HCT116 (cell line): ENCODE measurements at regions not wholly inside any gene's neighbourhood (a gene's known extent, or its start where the extent isn't known, plus 50 kb on each side); places are given as distances from the start of the nearest gene placed in this dataset.

Experiments used
- ATAC-seq: fragments of 200-7000 bp; cut with Tn5 transposase; 2 replicates; pipeline ENCODE4 v1.9.1; 2020; ENCODE audit warnings: mild to moderate bottlenecking, moderate library complexity
- BruUV-seq: library from RNA; stranded (reverse); fragments of 400-500 nt; replicated peaks from 2 replicates; lab custom pipeline; 2021; lab: Mats Ljungman, UMichigan
- CTCF ChIA-PET: fragments of 300-600 bp; sonication (Branson Sonifier 250); formaldehyde crosslinking; loops from one replicate; lab custom pipeline; 2021; ENCODE audit warnings: antibody characterized with exemption; lab: Charles Lee
- POLR2A ChIA-PET: fragments of 300-600, 350-600 bp; sonication (Branson Sonifier 250); formaldehyde crosslinking; loops from one replicate; lab custom pipeline; 2021; ENCODE audit warnings: antibody characterized with exemption; lab: Charles Lee
- RAD21 ChIA-PET, 2 experiments: fragments of 300-600 bp; sonication (Branson Sonifier 250); formaldehyde crosslinking; loops; one replicate each; lab custom pipeline; 2023; ENCODE audit warnings: low total read pairs in 2 of 2; ENCODE audit not compliant: uncharacterized antibody in 2 of 2, unreplicated experiment in 2 of 2, low non-redundant PET in 1 of 2; lab: Charles Lee
- DNase-seq: peaks from one replicate; pipeline ENCODE4 v3.0.0-alpha.2; 2010; ENCODE audit warnings: low read depth, low spot score
- H2AFZ ChIP-seq: fragments of 200-600 bp; shearing (Covaris generic), sonication (generic); 2 replicates; pipeline ENCODE4 v1.6.1; 2017; ENCODE audit warnings: low read depth, mixed run types, mixed read lengths, antibody characterized with exemption, low read length; ENCODE audit not compliant: poor library complexity, severe bottlenecking
- H3K27ac ChIP-seq: 2 replicates; pipeline ENCODE4 v1.5.1; 2012; ENCODE audit warnings: low read depth, low read length
- H3K27me3 ChIP-seq: fragments of 200-600 bp; sonication (generic); 2 replicates; pipeline ENCODE4 v1.6.1; 2016; ENCODE audit warnings: mixed run types, low read length, mixed read lengths; ENCODE audit not compliant: insufficient read depth
- H3K36me3 ChIP-seq, 2 experiments: fragments of 200-500 bp in 1 of 2; fragments of 200-600 bp in 1 of 2; sonication (Bioruptor generic) in 1 of 2; sonication (generic) in 1 of 2; 2 replicates each; pipeline versions ENCODE4 v1.5.1 to v1.6.1; 2014 to 2016; ENCODE audit warnings: low read length in 2 of 2, inconsistent platforms in 1 of 2, mixed read lengths in 1 of 2, mixed run types in 1 of 2; ENCODE audit not compliant: insufficient read depth in 2 of 2, control insufficient read depth in 1 of 2
- H3K4me1 ChIP-seq, 2 experiments: fragments of 200-600 bp in 1 of 2; sonication (generic) in 1 of 2; 2 replicates each; pipeline versions ENCODE4 v1.5.1 to v1.6.1; 2012 to 2017; ENCODE audit warnings: low read length in 2 of 2, inconsistent platforms in 1 of 2, mild to moderate bottlenecking in 1 of 2, mixed read lengths in 1 of 2, mixed run types in 1 of 2, moderate library complexity in 1 of 2; ENCODE audit not compliant: insufficient read depth in 2 of 2, control insufficient read depth in 1 of 2
- H3K4me2 ChIP-seq: fragments of 200-600 bp; sonication (generic); 2 replicates; pipeline ENCODE4 v1.6.1; 2017; ENCODE audit warnings: mixed run types, low read length, mixed read lengths
- H3K4me3 ChIP-seq, 2 experiments: fragments of 200-600 bp in 1 of 2; sonication (generic) in 1 of 2; replicated peaks in 1 of 2; 2 replicates each; pipeline ENCODE4 v1.5.1; 2011 to 2016; ENCODE audit warnings: low read length in 2 of 2, control low read depth in 1 of 2, low read depth in 1 of 2, mild to moderate bottlenecking in 1 of 2, mixed read lengths in 1 of 2, mixed run types in 1 of 2
- H3K79me2 ChIP-seq: fragments of 200-600 bp; sonication (generic); 2 replicates; pipeline ENCODE4 v1.6.1; 2017; ENCODE audit warnings: mild to moderate bottlenecking, mixed run types, low read length, moderate library complexity, mixed read lengths; ENCODE audit not compliant: insufficient read depth
- H3K9ac ChIP-seq: fragments of 200-600 bp; sonication (generic); 2 replicates; pipeline ENCODE4 v1.6.1; 2016; ENCODE audit warnings: low read length, mixed read lengths
- H3K9me2 ChIP-seq: fragments of 200-600 bp; sonication (generic), shearing (Covaris generic); 2 replicates; pipeline ENCODE4 v1.6.1; 2017; ENCODE audit warnings: mixed run types, mild to moderate bottlenecking, moderate library complexity; ENCODE audit not compliant: insufficient read depth
- H3K9me3 ChIP-seq, 2 experiments: fragments of 200-500 bp in 1 of 2; fragments of 200-600 bp in 1 of 2; sonication (Bioruptor generic) in 1 of 2; sonication (generic) in 1 of 2; 2 replicates each; pipeline ENCODE4 v1.6.1; 2014 to 2017; ENCODE audit warnings: low read length in 2 of 2, mixed read lengths in 2 of 2, inconsistent platforms in 1 of 2, low read depth in 1 of 2, mild to moderate bottlenecking in 1 of 2, mixed run types in 1 of 2, moderate library complexity in 1 of 2; ENCODE audit not compliant: control insufficient read depth in 1 of 2, insufficient read depth in 1 of 2
- H4K20me1 ChIP-seq: fragments of 200-600 bp; sonication (generic), shearing (Covaris generic); 2 replicates; pipeline ENCODE4 v1.6.1; 2017; ENCODE audit warnings: mixed run types, mild to moderate bottlenecking, moderate library complexity; ENCODE audit not compliant: insufficient read depth
- CBX3 ChIP-seq: IDR thresholded peaks from 2 replicates; pipeline ENCODE4 v1.6.1; 2012; ENCODE audit warnings: low read depth
- EGR1 ChIP-seq: IDR thresholded peaks from 2 replicates; pipeline ENCODE4 v1.6.1; 2012; ENCODE audit warnings: low read depth
- ELF1 ChIP-seq: IDR thresholded peaks from 2 replicates; pipeline ENCODE4 v1.6.1; 2012; ENCODE audit warnings: low read depth, borderline replicate concordance
- EZH2 ChIP-seq: fragments of 200-600 bp; sonication (generic); IDR thresholded peaks from 2 replicates; pipeline ENCODE4 v1.6.1; 2017; ENCODE audit warnings: antibody characterized with exemption, mixed run types
- EZH2phosphoT487 ChIP-seq: fragments of 200-600 bp; IDR thresholded peaks from 2 replicates; pipeline ENCODE4 v1.6.1; 2018; ENCODE audit warnings: antibody characterized with exemption, borderline replicate concordance
- FOSL1 ChIP-seq: IDR thresholded peaks from 2 replicates; pipeline ENCODE4 v1.6.1; 2012; ENCODE audit warnings: low read depth
- JUND ChIP-seq: IDR thresholded peaks from 2 replicates; pipeline ENCODE4 v1.6.1; 2012
- POLR2A ChIP-seq: IDR thresholded peaks from 2 replicates; pipeline ENCODE4 v1.7.0; 2011; ENCODE audit warnings: borderline replicate concordance; ENCODE audit not compliant: insufficient read depth, insufficient read length; ENCODE audit errors: extremely low read depth
- RAD21 ChIP-seq: IDR thresholded peaks from 2 replicates; pipeline ENCODE4 v1.6.1; 2012; ENCODE audit warnings: low read depth, mild to moderate bottlenecking
- SIN3A ChIP-seq: IDR thresholded peaks from 2 replicates; pipeline ENCODE4 v1.6.1; 2012; ENCODE audit warnings: low read depth
- SP1 ChIP-seq: IDR thresholded peaks from 2 replicates; pipeline ENCODE4 v1.6.1; 2012; ENCODE audit warnings: low read depth
- SRF ChIP-seq: IDR thresholded peaks from 2 replicates; pipeline ENCODE4 v1.6.1; 2012; ENCODE audit warnings: low read depth
- YY1 ChIP-seq: IDR thresholded peaks from 2 replicates; pipeline ENCODE4 v1.6.1; 2011; ENCODE audit warnings: low read length, low read depth, moderate library complexity, mild to moderate bottlenecking; ENCODE audit not compliant: insufficient replicate concordance; ENCODE audit errors: extremely low read depth
- ZFX ChIP-seq: fragments of 450-650 bp; IDR thresholded peaks from 2 replicates; pipeline ENCODE4 v1.6.1; 2017
- ZNF274 ChIP-seq: fragments of 200-500 bp; sonication (Bioruptor generic); IDR thresholded peaks from 2 replicates; pipeline ENCODE4 v1.6.1; 2014; ENCODE audit warnings: mild to moderate bottlenecking, low read depth, low read length, inconsistent platforms
- intact Hi-C: fragments of 100-400 bp; cut with micrococcal nuclease; formaldehyde crosslinking; loops from 2 replicates; pipeline ENCODE4 v1.10.0; 2022
- TF ChIP-seq, protein P1 (sequence below): IDR thresholded peaks from 2 replicates; pipeline ENCODE4 v1.6.1; 2012
- TF ChIP-seq, protein P2 (sequence below): IDR thresholded peaks from 2 replicates; pipeline ENCODE4 v1.6.1; 2011; ENCODE audit warnings: mild to moderate bottlenecking, low read length, moderate library complexity; ENCODE audit not compliant: insufficient replicate concordance; ENCODE audit errors: extremely low read depth
- TF ChIP-seq, protein P3 (sequence below): IDR thresholded peaks from 2 replicates; pipeline ENCODE4 v1.6.1; 2012; ENCODE audit warnings: low read depth
- TF ChIP-seq, protein P4 (sequence below), 3 experiments: fragments of 200-600 bp in 1 of 3; sonication (generic) in 1 of 3; IDR thresholded peaks in 2 of 3; conservative IDR thresholded peaks in 1 of 3; 2 replicates each; pipeline ENCODE4 v1.5.1; 2012 to 2017; ENCODE audit warnings: low read depth in 2 of 3, low read length in 2 of 3, antibody characterized with exemption in 1 of 3, borderline replicate concordance in 1 of 3, control low read depth in 1 of 3, mild to moderate bottlenecking in 1 of 3, mixed read lengths in 1 of 3, mixed run types in 1 of 3, moderate library complexity in 1 of 3; ENCODE audit not compliant: insufficient read depth in 1 of 3
- TF ChIP-seq, protein P5 (sequence below): IDR thresholded peaks from 2 replicates; pipeline ENCODE4 v1.6.1; 2012

DNA sequence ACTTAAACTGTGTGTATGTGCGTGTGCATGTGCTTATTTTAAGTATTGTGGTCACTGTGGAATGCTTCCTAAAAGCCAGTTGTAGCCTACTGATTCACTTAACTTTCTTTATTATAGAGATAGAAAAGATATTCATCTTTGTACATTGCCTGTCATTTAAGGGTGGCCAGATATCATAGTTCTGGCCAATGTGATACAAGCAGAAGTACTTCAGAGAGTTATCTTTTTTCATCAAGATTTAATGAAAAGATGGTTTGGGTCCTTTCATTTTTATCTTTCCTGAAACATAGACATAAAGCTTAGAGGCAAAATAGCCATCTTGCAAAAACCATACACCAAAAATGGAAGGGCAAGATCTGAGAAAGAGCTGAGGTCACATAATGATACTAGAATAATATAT is 744.7 kb upstream of the ADGRL3 start:
- ChIA-PET RAD21 (no interaction called here), CTCF (no interaction called here), POLR2A (no interaction called here)
- Histone ChIP-seq H3K79me2 (no peaks in the 10 kb centered on the region), H3K9me2 (no peaks in the 10 kb centered on the region), H3K4me2 (no peak overlapping the region), H3K27me3 (no peaks in the 10 kb centered on the region), H2AFZ (no peak overlapping the region), H3K9ac (no peak overlapping the region), H3K36me3 (no peaks in the 10 kb centered on the region), H3K9me3 (peaks cover 0 to 21% of the 10 kb centered on the region in 2 experiments; a peak in 2 of 4 replicates), H3K4me1 (no peaks in the 10 kb centered on the region), H4K20me1 (no peaks in the 10 kb centered on the region), H3K27ac (no peak overlapping the region), H3K4me3 (no peak overlapping the region)
- ATAC-seq: no peak
- TF ChIP-seq ZFX: no peak
- TF ChIP-seq FOSL1: no peak
- no peak for TF ChIP-seq SP1
- TF ChIP-seq SIN3A: no peak
- TF ChIP-seq, protein P1, sequence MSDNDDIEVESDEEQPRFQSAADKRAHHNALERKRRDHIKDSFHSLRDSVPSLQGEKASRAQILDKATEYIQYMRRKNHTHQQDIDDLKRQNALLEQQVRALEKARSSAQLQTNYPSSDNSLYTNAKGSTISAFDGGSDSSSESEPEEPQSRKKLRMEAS: no peak
- TF ChIP-seq EZH2: no peak
- no peak for TF ChIP-seq CBX3
- no peak for TF ChIP-seq EZH2phosphoT487
- no peak for TF ChIP-seq ZNF274
- no peak for TF ChIP-seq SRF
- TF ChIP-seq JUND: no peak
- TF ChIP-seq, protein P2, sequence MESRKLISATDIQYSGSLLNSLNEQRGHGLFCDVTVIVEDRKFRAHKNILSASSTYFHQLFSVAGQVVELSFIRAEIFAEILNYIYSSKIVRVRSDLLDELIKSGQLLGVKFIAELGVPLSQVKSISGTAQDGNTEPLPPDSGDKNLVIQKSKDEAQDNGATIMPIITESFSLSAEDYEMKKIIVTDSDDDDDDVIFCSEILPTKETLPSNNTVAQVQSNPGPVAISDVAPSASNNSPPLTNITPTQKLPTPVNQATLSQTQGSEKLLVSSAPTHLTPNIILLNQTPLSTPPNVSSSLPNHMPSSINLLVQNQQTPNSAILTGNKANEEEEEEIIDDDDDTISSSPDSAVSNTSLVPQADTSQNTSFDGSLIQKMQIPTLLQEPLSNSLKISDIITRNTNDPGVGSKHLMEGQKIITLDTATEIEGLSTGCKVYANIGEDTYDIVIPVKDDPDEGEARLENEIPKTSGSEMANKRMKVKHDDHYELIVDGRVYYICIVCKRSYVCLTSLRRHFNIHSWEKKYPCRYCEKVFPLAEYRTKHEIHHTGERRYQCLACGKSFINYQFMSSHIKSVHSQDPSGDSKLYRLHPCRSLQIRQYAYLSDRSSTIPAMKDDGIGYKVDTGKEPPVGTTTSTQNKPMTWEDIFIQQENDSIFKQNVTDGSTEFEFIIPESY: no peak
- TF ChIP-seq, protein P3, sequence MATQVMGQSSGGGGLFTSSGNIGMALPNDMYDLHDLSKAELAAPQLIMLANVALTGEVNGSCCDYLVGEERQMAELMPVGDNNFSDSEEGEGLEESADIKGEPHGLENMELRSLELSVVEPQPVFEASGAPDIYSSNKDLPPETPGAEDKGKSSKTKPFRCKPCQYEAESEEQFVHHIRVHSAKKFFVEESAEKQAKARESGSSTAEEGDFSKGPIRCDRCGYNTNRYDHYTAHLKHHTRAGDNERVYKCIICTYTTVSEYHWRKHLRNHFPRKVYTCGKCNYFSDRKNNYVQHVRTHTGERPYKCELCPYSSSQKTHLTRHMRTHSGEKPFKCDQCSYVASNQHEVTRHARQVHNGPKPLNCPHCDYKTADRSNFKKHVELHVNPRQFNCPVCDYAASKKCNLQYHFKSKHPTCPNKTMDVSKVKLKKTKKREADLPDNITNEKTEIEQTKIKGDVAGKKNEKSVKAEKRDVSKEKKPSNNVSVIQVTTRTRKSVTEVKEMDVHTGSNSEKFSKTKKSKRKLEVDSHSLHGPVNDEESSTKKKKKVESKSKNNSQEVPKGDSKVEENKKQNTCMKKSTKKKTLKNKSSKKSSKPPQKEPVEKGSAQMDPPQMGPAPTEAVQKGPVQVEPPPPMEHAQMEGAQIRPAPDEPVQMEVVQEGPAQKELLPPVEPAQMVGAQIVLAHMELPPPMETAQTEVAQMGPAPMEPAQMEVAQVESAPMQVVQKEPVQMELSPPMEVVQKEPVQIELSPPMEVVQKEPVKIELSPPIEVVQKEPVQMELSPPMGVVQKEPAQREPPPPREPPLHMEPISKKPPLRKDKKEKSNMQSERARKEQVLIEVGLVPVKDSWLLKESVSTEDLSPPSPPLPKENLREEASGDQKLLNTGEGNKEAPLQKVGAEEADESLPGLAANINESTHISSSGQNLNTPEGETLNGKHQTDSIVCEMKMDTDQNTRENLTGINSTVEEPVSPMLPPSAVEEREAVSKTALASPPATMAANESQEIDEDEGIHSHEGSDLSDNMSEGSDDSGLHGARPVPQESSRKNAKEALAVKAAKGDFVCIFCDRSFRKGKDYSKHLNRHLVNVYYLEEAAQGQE: no peak
- TF ChIP-seq, protein P4, sequence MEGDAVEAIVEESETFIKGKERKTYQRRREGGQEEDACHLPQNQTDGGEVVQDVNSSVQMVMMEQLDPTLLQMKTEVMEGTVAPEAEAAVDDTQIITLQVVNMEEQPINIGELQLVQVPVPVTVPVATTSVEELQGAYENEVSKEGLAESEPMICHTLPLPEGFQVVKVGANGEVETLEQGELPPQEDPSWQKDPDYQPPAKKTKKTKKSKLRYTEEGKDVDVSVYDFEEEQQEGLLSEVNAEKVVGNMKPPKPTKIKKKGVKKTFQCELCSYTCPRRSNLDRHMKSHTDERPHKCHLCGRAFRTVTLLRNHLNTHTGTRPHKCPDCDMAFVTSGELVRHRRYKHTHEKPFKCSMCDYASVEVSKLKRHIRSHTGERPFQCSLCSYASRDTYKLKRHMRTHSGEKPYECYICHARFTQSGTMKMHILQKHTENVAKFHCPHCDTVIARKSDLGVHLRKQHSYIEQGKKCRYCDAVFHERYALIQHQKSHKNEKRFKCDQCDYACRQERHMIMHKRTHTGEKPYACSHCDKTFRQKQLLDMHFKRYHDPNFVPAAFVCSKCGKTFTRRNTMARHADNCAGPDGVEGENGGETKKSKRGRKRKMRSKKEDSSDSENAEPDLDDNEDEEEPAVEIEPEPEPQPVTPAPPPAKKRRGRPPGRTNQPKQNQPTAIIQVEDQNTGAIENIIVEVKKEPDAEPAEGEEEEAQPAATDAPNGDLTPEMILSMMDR (IDR thresholded peaks at IDR 0.05 in 2 of 3, conservative IDR thresholded peaks at IDR 0.05 in 1 of 3; ENCODE audit: borderline replicate concordance in 1 of 3, insufficient read depth in 1 of 3, low read depth in 2 of 3, low read length in 2 of 3): no peak
- TF ChIP-seq EGR1: no peak
- TF ChIP-seq ELF1: no peak
- no peak for TF ChIP-seq POLR2A
- TF ChIP-seq, protein P5, sequence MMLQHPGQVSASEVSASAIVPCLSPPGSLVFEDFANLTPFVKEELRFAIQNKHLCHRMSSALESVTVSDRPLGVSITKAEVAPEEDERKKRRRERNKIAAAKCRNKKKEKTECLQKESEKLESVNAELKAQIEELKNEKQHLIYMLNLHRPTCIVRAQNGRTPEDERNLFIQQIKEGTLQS: no peak
- TF ChIP-seq YY1: no peak
- TF ChIP-seq RAD21: no peak
- DNase-seq: no peak
- intact Hi-C loops: no loop called here
- no TSS peak for BruUV-seq
